Sigmoid colon (tissue), 4 donors: ENCODE measurements at regions not wholly inside any gene's neighbourhood (a gene's known extent, or its start where the extent isn't known, plus 50 kb on each side); places are given as distances from the start of the nearest gene placed in this dataset.
"Not testable (repeated sequence)": the region's sequence is repeated elsewhere in the genome, so short reads cannot be mapped to it uniquely, and the experiment has no call there.

ENCODE experiments used
- POLR2A ChIP-seq, 2 donors: fragments of 450-650 bp; IDR thresholded peaks; one replicate each; pipeline ENCODE4 v1.6.1; 2016; ENCODE audit warnings: antibody characterized with exemption in 2 of 2, mild to moderate bottlenecking in 2 of 2, moderate library complexity in 2 of 2
- POLR2AphosphoS5 ChIP-seq, 4 donors: sonication (generic); formaldehyde crosslinking; IDR thresholded peaks; one replicate each; pipeline ENCODE4 v1.6.1; 2017; ENCODE audit warnings: antibody characterized with exemption in 4 of 4
- TF ChIP-seq, protein P1 (sequence below), 4 experiments: fragments of 450-650 bp in 3 of 4; fragments of 200-600 bp in 1 of 4; IDR thresholded peaks; one replicate each; pipeline ENCODE4 v1.5.1; 2016 to 2019; ENCODE audit warnings: antibody characterized with exemption in 4 of 4, mild to moderate bottlenecking in 3 of 4, moderate library complexity in 2 of 4

DNA sequence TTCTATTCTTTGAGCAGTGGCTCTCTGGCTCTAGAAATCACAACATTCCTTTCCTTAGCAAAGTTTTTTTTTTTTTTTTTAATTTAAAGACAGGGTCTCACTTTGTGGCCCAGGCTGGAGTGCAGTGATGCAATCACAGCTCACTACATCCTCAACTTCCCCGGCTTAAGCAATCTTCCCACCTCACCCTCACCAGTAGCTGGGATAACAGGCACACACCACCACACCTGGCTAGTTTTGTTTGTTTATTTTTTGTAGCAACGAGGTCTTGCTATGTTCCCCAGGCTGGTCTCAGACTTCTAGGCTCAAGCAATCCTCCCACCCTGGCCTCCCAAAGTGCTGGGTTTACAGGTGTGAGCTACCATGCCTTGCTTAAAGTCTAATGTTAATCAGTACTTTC is 85.2 kb downstream of the LMO4 start:
- not testable (repeated sequence) for TF ChIP-seq POLR2AphosphoS5, POLR2A (IDR thresholded peaks at IDR 0.05)
- TF ChIP-seq, protein P1, sequence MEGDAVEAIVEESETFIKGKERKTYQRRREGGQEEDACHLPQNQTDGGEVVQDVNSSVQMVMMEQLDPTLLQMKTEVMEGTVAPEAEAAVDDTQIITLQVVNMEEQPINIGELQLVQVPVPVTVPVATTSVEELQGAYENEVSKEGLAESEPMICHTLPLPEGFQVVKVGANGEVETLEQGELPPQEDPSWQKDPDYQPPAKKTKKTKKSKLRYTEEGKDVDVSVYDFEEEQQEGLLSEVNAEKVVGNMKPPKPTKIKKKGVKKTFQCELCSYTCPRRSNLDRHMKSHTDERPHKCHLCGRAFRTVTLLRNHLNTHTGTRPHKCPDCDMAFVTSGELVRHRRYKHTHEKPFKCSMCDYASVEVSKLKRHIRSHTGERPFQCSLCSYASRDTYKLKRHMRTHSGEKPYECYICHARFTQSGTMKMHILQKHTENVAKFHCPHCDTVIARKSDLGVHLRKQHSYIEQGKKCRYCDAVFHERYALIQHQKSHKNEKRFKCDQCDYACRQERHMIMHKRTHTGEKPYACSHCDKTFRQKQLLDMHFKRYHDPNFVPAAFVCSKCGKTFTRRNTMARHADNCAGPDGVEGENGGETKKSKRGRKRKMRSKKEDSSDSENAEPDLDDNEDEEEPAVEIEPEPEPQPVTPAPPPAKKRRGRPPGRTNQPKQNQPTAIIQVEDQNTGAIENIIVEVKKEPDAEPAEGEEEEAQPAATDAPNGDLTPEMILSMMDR (IDR thresholded peaks at IDR 0.05) = not testable (repeated sequence)
